ENCODE measurements at regions not wholly inside any gene's neighbourhood (a gene's known extent, or its start where the extent isn't known, plus 50 kb on each side); places are given as distances from the start of the nearest gene placed in this dataset.
"Not testable (repeated sequence)": the region's sequence is repeated elsewhere in the genome, so short reads cannot be mapped to it uniquely, and the experiment has no call there.

- Histone ChIP-seq H3K4me1 (ENCODE audit: control insufficient read depth, insufficient read depth, low read length) (no peaks in the 10 kb centered on the region), H3K9me3 (ENCODE audit: control insufficient read depth, low read depth, low read length) (no peaks in the 10 kb centered on the region), H3K27me3 (ENCODE audit: control insufficient read depth, insufficient read depth, low read length) (no peaks in the 10 kb centered on the region), H3K36me3 (ENCODE audit: control insufficient read depth, insufficient read depth, low read length) (no peaks in the 10 kb centered on the region), H3K27ac (ENCODE audit: low read length) (no peak overlapping the region), H3K4me3 (ENCODE audit: low read length) (no peak overlapping the region)
- DNase-seq, result no peak
- WGBS (ENCODE audit: insufficient coverage, low lambda C conversion rate), result no CpG with 5 or more reads among the region's 1 CpG
Observed at GRCh38 chr14:53412819-53413675, 259.9 kb upstream of the DDHD1 start.

DNA sequence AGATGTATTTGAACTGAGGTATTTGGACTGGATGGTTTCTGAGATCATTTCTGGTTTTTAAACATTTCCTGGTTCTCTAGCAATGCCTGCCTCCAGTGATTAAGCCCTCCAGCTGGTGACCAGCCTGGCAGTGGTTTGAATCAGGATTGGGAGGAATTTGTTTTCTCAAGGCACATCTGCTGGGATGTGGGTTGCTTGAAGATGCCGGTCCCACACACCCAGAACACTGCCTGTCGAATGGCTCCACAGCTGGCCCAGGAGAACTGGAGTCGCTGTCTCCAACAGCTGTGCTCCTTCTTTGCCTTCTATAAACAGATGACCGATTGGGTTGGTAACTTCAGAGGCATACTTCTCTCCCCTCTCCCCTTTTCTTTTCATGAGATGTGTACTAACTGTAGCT lies 258.0 kb upstream of the DDHD1 start:
- Histone ChIP-seq H3K36me3 (ENCODE audit: control insufficient read depth, insufficient read depth, low read length) (no peaks in the 10 kb centered on the region), H3K27ac (ENCODE audit: low read length) (no peak overlapping the region), H3K27me3 (ENCODE audit: control insufficient read depth, insufficient read depth, low read length) (no peaks in the 10 kb centered on the region), H3K9me3 (ENCODE audit: control insufficient read depth, low read depth, low read length) (no peaks in the 10 kb centered on the region), H3K4me1 (ENCODE audit: control insufficient read depth, insufficient read depth, low read length) (no peaks in the 10 kb centered on the region), H3K4me3 (ENCODE audit: low read length) (no peak overlapping the region)
- WGBS (ENCODE audit: insufficient coverage, low lambda C conversion rate), result no CpG with 5 or more reads among the region's 4 CpGs
- DNase-seq, result no peak

DNA sequence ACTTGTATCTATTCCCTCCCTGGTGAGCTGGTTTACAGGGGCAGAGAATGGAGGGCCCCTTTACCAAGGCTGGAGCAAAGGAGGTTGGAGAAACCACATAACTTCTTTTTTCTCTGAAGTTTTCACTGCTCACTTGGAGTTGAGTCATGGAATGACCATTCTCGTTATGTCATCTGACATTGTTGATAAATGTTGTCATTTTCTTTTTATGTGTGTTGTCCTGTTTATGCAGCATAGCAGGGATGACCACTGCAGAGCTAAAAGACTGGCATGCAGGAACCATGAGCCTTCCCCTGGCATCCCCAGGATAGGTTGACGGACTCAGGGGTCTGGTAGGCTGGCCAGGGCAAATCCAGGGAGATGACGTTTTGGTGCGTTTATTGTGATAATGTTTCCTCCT lies 256.8 kb upstream of the DDHD1 start:
- Histone ChIP-seq H3K27me3 (ENCODE audit: control insufficient read depth, insufficient read depth, low read length) (no peaks in the 10 kb centered on the region), H3K27ac (ENCODE audit: low read length) (no peak overlapping the region), H3K4me1 (ENCODE audit: control insufficient read depth, insufficient read depth, low read length) (no peaks in the 10 kb centered on the region), H3K9me3 (ENCODE audit: control insufficient read depth, low read depth, low read length) (no peaks in the 10 kb centered on the region), H3K4me3 (ENCODE audit: low read length) (no peak overlapping the region), H3K36me3 (ENCODE audit: control insufficient read depth, insufficient read depth, low read length) (no peaks in the 10 kb centered on the region)
- DNase-seq, result no peak
- no CpG with 5 or more reads among the region's 4 CpGs for WGBS (ENCODE audit: insufficient coverage, low lambda C conversion rate)

DNA sequence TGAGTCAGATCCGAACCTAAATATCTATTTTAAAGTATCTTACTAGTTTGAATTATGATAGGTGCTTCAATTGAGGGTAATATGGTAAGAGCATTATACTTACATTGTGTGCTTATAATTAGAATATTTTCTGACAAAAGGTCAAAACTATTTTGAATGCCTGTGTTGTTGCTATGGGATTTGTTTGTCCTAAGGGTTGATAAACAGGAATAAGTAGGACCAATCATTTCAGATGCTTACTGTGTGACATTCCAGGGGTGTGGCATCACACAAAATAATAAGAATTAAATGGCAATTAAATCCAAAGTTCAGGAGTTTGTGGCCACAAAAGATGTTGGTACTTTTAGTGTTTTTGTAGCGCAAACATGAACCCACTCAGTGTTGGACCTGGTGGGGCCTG lies 256.2 kb upstream of the DDHD1 start:
- Histone ChIP-seq H3K4me3 (ENCODE audit: low read length) (no peak overlapping the region), H3K9me3 (ENCODE audit: control insufficient read depth, low read depth, low read length) (no peaks in the 10 kb centered on the region), H3K27me3 (ENCODE audit: control insufficient read depth, insufficient read depth, low read length) (no peaks in the 10 kb centered on the region), H3K4me1 (ENCODE audit: control insufficient read depth, insufficient read depth, low read length) (no peaks in the 10 kb centered on the region), H3K36me3 (ENCODE audit: control insufficient read depth, insufficient read depth, low read length) (no peaks in the 10 kb centered on the region), H3K27ac (ENCODE audit: low read length) (no peak overlapping the region)
- DNase-seq, result no peak
- no CpG with 5 or more reads among the region's 2 CpGs for WGBS (ENCODE audit: insufficient coverage, low lambda C conversion rate)

DNA sequence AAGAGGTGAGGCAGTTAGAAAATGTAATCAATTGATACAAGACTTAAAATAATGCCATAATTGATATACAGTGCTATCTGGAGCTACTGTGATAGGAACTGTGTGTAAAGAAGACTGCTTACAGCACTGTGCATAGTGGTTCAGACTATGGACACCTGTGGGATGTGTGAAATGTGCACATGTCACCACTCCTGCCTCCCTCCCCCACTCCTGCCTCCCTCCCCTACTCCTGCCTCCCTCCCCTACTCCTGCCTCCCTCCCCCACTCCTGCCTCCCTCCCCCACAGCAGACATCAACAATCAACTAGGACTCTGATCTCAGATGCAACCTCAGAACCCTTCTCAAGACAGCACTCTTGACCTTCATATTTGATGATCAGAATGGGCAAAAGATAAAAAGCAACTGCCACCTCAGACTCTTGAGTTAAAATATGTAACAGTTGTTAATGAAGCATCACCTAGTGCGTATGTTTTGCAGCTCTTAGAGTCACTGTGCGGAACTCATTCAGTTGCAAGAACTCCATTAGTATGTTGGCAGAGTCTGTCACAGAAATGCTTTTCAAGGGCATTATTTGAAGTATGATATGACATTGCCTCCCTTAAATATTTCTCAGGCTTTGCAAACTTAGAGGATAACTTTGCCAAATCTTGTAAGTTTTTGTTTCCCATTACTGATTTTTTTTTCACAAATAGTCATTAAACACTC lies 255.2 kb upstream of the DDHD1 start:
- H3K36me3 ChIP-seq (ENCODE audit: control insufficient read depth, insufficient read depth, low read length), result no peaks in the 10 kb centered on the region
- no peak for DNase-seq
- H3K4me1 ChIP-seq (ENCODE audit: control insufficient read depth, insufficient read depth, low read length), result no peaks in the 10 kb centered on the region
- 100% methylated on average over 2 of the region's 2 CpGs for WGBS (ENCODE audit: insufficient coverage, low lambda C conversion rate)
- no peaks in the 10 kb centered on the region for H3K9me3 ChIP-seq (ENCODE audit: control insufficient read depth, low read depth, low read length)
- no peaks in the 10 kb centered on the region for H3K27me3 ChIP-seq (ENCODE audit: control insufficient read depth, insufficient read depth, low read length)
- H3K4me3 ChIP-seq (ENCODE audit: low read length), result no peak overlapping the region
- H3K27ac ChIP-seq (ENCODE audit: low read length), result no peak overlapping the region

DNA sequence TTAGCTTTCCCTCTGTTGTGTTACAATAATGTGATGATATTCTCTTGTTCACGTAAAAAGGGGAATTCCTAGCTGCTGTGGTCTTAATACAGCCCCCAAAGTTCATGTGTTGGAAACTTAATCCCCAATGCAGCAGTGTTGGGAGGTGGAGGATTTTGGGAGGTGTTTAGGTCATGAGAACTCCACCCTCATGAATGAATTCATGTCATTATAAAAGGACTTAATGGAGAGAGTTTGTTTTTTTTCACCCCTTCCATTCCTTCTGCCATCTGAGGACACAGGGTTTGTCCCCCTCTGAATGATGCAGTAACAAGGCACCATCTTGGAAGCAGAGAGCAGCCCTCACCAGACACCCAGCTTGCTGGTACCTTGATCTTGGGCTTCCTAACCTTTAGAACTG lies 253.4 kb upstream of the DDHD1 start:
- H3K36me3 ChIP-seq (ENCODE audit: control insufficient read depth, insufficient read depth, low read length), result no peaks in the 10 kb centered on the region
- H3K27ac ChIP-seq (ENCODE audit: low read length), result no peak overlapping the region
- no peaks in the 10 kb centered on the region for H3K9me3 ChIP-seq (ENCODE audit: control insufficient read depth, low read depth, low read length)
- WGBS (ENCODE audit: insufficient coverage, low lambda C conversion rate), result no CpG with 5 or more reads among the region's 1 CpG
- H3K4me3 ChIP-seq (ENCODE audit: low read length), result no peak overlapping the region
- H3K4me1 ChIP-seq (ENCODE audit: control insufficient read depth, insufficient read depth, low read length), result no peaks in the 10 kb centered on the region
- no peak for DNase-seq
- no peaks in the 10 kb centered on the region for H3K27me3 ChIP-seq (ENCODE audit: control insufficient read depth, insufficient read depth, low read length)

DNA sequence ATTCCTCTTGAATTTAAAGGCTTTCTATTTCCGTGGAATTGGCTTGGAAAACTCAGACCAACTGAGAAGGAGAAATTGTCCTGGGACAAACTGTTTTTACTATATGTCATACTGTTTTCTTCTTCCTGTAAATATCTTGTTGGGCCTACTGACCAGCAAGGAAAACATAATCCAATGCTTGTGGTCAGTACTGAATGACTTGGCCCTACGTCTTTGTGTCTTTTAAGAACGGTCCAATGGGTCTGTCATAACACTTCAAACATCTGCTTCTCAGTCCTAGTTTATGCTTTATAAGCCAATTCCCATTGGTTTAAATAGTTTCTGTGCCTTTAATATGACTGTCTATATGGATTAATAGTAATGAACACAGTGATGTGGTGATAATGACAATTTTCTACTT lies 248.5 kb upstream of the DDHD1 start:
- WGBS (ENCODE audit: insufficient coverage, low lambda C conversion rate), result no CpG with 5 or more reads among the region's 3 CpGs
- H3K4me3 ChIP-seq (ENCODE audit: low read length), result no peak overlapping the region
- H3K4me1 ChIP-seq (ENCODE audit: control insufficient read depth, insufficient read depth, low read length), result no peaks in the 10 kb centered on the region
- DNase-seq, result no peak
- H3K27ac ChIP-seq (ENCODE audit: low read length), result no peak overlapping the region
- H3K36me3 ChIP-seq (ENCODE audit: control insufficient read depth, insufficient read depth, low read length), result no peaks in the 10 kb centered on the region
- H3K9me3 ChIP-seq (ENCODE audit: control insufficient read depth, low read depth, low read length), result no peaks in the 10 kb centered on the region
- no peaks in the 10 kb centered on the region for H3K27me3 ChIP-seq (ENCODE audit: control insufficient read depth, insufficient read depth, low read length)

DNA sequence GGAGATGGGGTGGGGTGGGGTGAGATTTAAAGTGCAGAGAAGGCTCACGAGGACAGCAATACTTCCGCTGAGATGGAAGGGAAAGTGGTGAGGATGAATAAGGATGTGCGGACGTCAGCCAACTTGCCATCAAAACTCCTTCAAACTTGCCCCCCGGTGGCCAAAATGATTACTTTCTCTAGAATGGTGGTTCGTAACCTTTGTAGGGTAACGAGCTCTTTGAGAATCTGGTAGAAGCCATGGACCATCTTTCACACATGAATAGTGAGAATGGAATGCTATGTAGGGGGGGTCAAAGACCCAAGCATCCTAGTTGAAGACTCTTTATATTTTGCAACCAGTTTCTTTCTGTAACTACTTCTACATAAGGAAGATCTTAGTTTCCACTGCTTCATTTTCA lies 245.9 kb upstream of the DDHD1 start:
- no peak overlapping the region for H3K4me3 ChIP-seq (ENCODE audit: low read length)
- 67% methylated on average over 1 of the region's 7 CpGs for WGBS (ENCODE audit: insufficient coverage, low lambda C conversion rate)

DNA sequence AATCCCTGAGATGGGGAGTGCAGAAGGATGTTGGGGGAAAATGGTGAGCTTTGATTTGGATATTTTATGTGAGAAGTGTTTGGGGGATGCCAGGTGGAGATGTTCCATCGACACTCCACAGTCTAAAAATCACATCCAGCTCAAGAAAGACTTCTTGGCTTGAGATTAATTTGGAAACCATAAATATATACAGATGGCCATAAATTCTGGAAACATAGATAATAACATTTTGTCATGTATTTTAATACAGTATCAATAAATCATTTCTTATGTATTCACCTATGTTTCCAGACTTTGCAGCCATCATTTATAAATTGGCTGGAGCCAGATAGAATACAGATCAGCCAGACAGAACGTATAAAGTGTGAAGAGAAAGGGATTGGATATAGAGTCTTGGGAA lies 245.5 kb upstream of the DDHD1 start:
- Histone ChIP-seq H3K4me1 (ENCODE audit: control insufficient read depth, insufficient read depth, low read length) (no peaks in the 10 kb centered on the region), H3K36me3 (ENCODE audit: control insufficient read depth, insufficient read depth, low read length) (no peaks in the 10 kb centered on the region), H3K27me3 (ENCODE audit: control insufficient read depth, insufficient read depth, low read length) (no peaks in the 10 kb centered on the region), H3K4me3 (ENCODE audit: low read length) (no peak overlapping the region), H3K27ac (ENCODE audit: low read length) (no peak overlapping the region), H3K9me3 (ENCODE audit: control insufficient read depth, low read depth, low read length) (peaks cover 3% of the 10 kb centered on the region)
- DNase-seq, result no peak
- 100% methylated on average over 1 of the region's 2 CpGs for WGBS (ENCODE audit: insufficient coverage, low lambda C conversion rate)

More for the DNA sequence above, 245.9 kb upstream of the DDHD1 start:
- Histone ChIP-seq H3K27me3 (ENCODE audit: control insufficient read depth, insufficient read depth, low read length) (no peaks in the 10 kb centered on the region), H3K27ac (ENCODE audit: low read length) (no peak overlapping the region), H3K9me3 (ENCODE audit: control insufficient read depth, low read depth, low read length) (peaks cover 3% of the 10 kb centered on the region), H3K36me3 (ENCODE audit: control insufficient read depth, insufficient read depth, low read length) (no peaks in the 10 kb centered on the region), H3K4me1 (ENCODE audit: control insufficient read depth, insufficient read depth, low read length) (no peaks in the 10 kb centered on the region)
- no peak for DNase-seq

DNA sequence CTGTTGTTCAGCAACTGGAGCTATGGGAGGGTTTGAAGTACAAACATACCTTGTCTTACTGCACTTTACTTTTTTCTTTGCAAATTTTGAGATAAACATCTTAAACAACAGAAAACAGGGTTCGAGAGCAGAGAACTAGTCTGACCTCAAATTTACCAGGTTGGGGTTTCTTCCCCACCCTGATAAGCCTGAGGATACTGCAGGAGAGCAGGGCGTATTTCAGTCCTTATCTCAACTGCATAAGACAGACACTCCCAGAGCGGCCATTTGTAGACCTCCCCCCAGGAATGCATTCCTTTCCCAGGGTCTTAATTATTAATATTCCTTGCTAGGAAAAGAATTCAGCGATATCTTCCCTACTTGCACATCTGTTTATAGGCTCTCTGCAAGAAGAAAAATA lies 242.1 kb upstream of the DDHD1 start:
- H3K27ac ChIP-seq (ENCODE audit: low read length); H3K9me3 ChIP-seq (ENCODE audit: control insufficient read depth, low read depth, low read length); H3K4me3 ChIP-seq (ENCODE audit: low read length); H3K27me3 ChIP-seq (ENCODE audit: control insufficient read depth, insufficient read depth, low read length); DNase-seq; H3K4me1 ChIP-seq (ENCODE audit: control insufficient read depth, insufficient read depth, low read length); H3K36me3 ChIP-seq (ENCODE audit: control insufficient read depth, insufficient read depth, low read length): not testable (repeated sequence)
- 100% methylated on average over 1 of the region's 4 CpGs for WGBS (ENCODE audit: insufficient coverage, low lambda C conversion rate)
